NT2/D1 (cell line): ENCODE measurements at regions not wholly inside any gene's neighbourhood (a gene's known extent, or its start where the extent isn't known, plus 50 kb on each side); places are given as distances from the start of the nearest gene placed in this dataset.

ENCODE experiments used
- YY1 ChIP-seq: IDR thresholded peaks from 2 replicates; pipeline ENCODE4 v1.6.1; 2011; ENCODE audit not compliant: insufficient read length, insufficient read depth
- ZNF274 ChIP-seq: IDR thresholded peaks from 2 replicates; pipeline ENCODE4 v1.6.1; 2011; ENCODE audit warnings: mild to moderate bottlenecking, low read depth, low read length

DNA sequence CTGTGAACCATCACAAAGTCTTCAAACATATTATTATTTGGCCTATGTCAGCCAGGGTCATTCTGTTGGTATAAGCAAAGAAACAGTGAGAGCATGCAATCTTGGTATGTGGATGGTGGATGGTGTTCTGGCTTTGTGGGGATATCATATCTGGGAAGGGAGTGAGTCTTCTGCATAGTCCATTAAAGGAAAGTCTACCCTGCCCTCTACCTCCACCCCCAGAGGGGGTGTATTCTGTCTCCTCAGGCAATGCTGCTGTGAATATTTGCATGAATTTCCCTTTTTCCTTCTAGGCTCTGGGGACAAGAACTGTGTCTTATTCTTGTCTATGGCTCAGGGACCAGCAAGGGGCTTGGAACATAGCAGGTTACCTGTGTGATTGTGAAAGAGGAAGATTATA, 495.8 kb downstream of the PDCD6IP start:
- TF ChIP-seq ZNF274 (no peak), YY1 (no peak)
